B cell (primary cell): ENCODE measurements at regions not wholly inside any gene's neighbourhood (a gene's known extent, or its start where the extent isn't known, plus 50 kb on each side); places are given as distances from the start of the nearest gene placed in this dataset.

ENCODE experiments used
- CTCF ChIP-seq: fragments of 200-600 bp; IDR thresholded peaks from one replicate; pipeline ENCODE4 v1.8.0; 2022; ENCODE audit warnings: antibody characterized with exemption, mild to moderate bottlenecking
- EZH2 ChIP-seq: IDR thresholded peaks from 2 replicates; pipeline ENCODE4 v1.6.1; 2012; ENCODE audit warnings: borderline replicate concordance, low read depth, mild to moderate bottlenecking, moderate library complexity, low read length; ENCODE audit not compliant: insufficient read depth, poor library complexity, severe bottlenecking

GRCh38 chr15:56806148-56806536 lies 72.8 kb upstream of the ZNF280D start:
- no peak for TF ChIP-seq EZH2
- TF ChIP-seq CTCF, result no peak
